Caco-2 (cell line): ENCODE measurements at regions not wholly inside any gene's neighbourhood (a gene's known extent, or its start where the extent isn't known, plus 50 kb on each side); places are given as distances from the start of the nearest gene placed in this dataset.
"Not testable (repeated sequence)": the region's sequence is repeated elsewhere in the genome, so short reads cannot be mapped to it uniquely, and the experiment has no call there.

ENCODE experiments used
- BruUV-seq: library from RNA; stranded (reverse); fragments of 400-500 nt; replicated peaks from 2 replicates; lab custom pipeline; 2021; lab: Mats Ljungman, UMichigan
- CTCF ChIA-PET: fragments of 300-600 bp; sonication (Branson Sonifier 250); formaldehyde crosslinking; loops from one replicate; lab custom pipeline; 2022; ENCODE audit warnings: antibody characterized with exemption; lab: Charles Lee
- POLR2A ChIA-PET: fragments of 300-600 bp; sonication (Branson Sonifier 250); formaldehyde crosslinking; loops from one replicate; lab custom pipeline; 2022; ENCODE audit warnings: antibody characterized with exemption; lab: Charles Lee
- DNase-seq, 2 experiments: peaks; one replicate each; pipeline versions ENCODE4 v3.0.0 to v3.0.0-alpha.2; 2020 to 2022
- H3K27me3 ChIP-seq: replicated peaks from 2 replicates; pipeline ENCODE4 v1.6.0; 2011; ENCODE audit warnings: low read length; ENCODE audit not compliant: control insufficient read depth, insufficient read depth
- H3K36me3 ChIP-seq: 2 replicates; pipeline ENCODE4 v1.5.1; 2011; ENCODE audit warnings: low read length; ENCODE audit not compliant: control insufficient read depth, insufficient read depth
- H3K4me1 ChIP-seq: fragments of 250-450 bp; sonication (Bioruptor Pico); 2 replicates; pipeline ENCODE4 v1.5.1; 2020; ENCODE audit warnings: mild to moderate bottlenecking
- H3K4me3 ChIP-seq: 2 replicates; pipeline ENCODE4 v1.5.1; 2011; ENCODE audit warnings: low read depth, mild to moderate bottlenecking, control low read depth, low read length
- H3K9me3 ChIP-seq: fragments of 250-450 bp; sonication (Bioruptor Pico); 2 replicates; pipeline ENCODE4 v1.5.1; 2020; ENCODE audit warnings: mild to moderate bottlenecking, moderate library complexity
- H3K27ac Mint-ChIP-seq: one replicate; pipeline ENCODE4 v1.8.0; 2022; ENCODE audit warnings: mixed read lengths; ENCODE audit not compliant: unreplicated experiment
- H3K27me3 Mint-ChIP-seq: one replicate; pipeline ENCODE4 v1.8.0; 2022; ENCODE audit warnings: mixed read lengths; ENCODE audit not compliant: insufficient read depth, unreplicated experiment
- H3K36me3 Mint-ChIP-seq: one replicate; pipeline ENCODE4 v1.8.0; 2022; ENCODE audit warnings: mild to moderate bottlenecking, mixed read lengths; ENCODE audit not compliant: insufficient read depth, unreplicated experiment
- H3K4me1 Mint-ChIP-seq: one replicate; pipeline ENCODE4 v1.8.0; 2022; ENCODE audit warnings: low read depth, mixed read lengths; ENCODE audit not compliant: unreplicated experiment
- H3K4me3 Mint-ChIP-seq: one replicate; pipeline ENCODE4 v1.8.0; 2022; ENCODE audit warnings: mild to moderate bottlenecking, moderate library complexity, mixed read lengths; ENCODE audit not compliant: unreplicated experiment
- H3K9me3 Mint-ChIP-seq: one replicate; pipeline ENCODE4 v1.8.0; 2022; ENCODE audit warnings: mixed read lengths; ENCODE audit not compliant: unreplicated experiment
- intact Hi-C: fragments of 100-400 bp; cut with micrococcal nuclease; formaldehyde crosslinking; loops from one replicate; pipeline ENCODE4 v1.10.0; 2022; ENCODE audit not compliant: unreplicated experiment
- TF ChIP-seq, protein P1 (sequence below), 2 experiments: fragments of 200-600 bp in 1 of 2; IDR thresholded peaks; 1 replicate in 1 of 2; 2 replicates in 1 of 2; pipeline versions ENCODE4 v1.5.1 to v1.8.0; 2011 to 2022; ENCODE audit warnings: antibody characterized with exemption in 1 of 2, control low read depth in 1 of 2, inconsistent platforms in 1 of 2, low read depth in 1 of 2, low read length in 1 of 2, mild to moderate bottlenecking in 1 of 2, moderate library complexity in 1 of 2; ENCODE audit not compliant: insufficient read depth in 1 of 2, severe bottlenecking in 1 of 2, unreplicated experiment in 1 of 2

DNA sequence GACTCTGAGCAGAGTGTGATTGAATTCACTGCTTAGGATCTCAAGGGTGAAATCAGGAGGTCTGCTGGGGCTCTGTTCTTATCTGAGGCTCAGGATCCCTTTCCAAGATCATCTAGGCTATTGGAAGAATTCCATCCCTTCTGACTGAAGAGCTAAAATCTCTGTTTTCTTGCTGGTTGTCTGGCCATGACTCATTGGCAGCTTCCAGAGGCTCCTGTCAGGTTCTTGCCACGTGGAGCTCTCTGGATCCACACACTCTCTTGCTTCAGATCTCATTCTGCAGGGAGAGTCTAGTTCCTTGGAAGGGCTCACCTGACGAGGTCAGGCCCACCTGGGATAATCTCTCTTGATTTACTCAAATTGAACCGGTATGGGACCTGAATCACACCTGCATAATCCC is 930.7 kb downstream of the CDH8 start:
- ChIA-PET POLR2A (no interaction called here), CTCF (no interaction called here)
- Mint-ChIP-seq H3K27ac (no peak overlapping the region), H3K36me3 (no peaks in the 10 kb centered on the region), H3K9me3 (no peaks in the 10 kb centered on the region), H3K27me3 (no peaks in the 10 kb centered on the region), H3K4me1 (no peaks in the 10 kb centered on the region), H3K4me3 (no peak overlapping the region)
- intact Hi-C loops, result no loop called here
- Histone ChIP-seq H3K9me3 (no peaks in the 10 kb centered on the region), H3K27me3 (no peaks in the 10 kb centered on the region), H3K4me1 (no peaks in the 10 kb centered on the region), H3K36me3 (no peaks in the 10 kb centered on the region), H3K4me3 (no peak overlapping the region)
- no peak for DNase-seq
- no TSS peak for BruUV-seq
- TF ChIP-seq, protein P1, sequence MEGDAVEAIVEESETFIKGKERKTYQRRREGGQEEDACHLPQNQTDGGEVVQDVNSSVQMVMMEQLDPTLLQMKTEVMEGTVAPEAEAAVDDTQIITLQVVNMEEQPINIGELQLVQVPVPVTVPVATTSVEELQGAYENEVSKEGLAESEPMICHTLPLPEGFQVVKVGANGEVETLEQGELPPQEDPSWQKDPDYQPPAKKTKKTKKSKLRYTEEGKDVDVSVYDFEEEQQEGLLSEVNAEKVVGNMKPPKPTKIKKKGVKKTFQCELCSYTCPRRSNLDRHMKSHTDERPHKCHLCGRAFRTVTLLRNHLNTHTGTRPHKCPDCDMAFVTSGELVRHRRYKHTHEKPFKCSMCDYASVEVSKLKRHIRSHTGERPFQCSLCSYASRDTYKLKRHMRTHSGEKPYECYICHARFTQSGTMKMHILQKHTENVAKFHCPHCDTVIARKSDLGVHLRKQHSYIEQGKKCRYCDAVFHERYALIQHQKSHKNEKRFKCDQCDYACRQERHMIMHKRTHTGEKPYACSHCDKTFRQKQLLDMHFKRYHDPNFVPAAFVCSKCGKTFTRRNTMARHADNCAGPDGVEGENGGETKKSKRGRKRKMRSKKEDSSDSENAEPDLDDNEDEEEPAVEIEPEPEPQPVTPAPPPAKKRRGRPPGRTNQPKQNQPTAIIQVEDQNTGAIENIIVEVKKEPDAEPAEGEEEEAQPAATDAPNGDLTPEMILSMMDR (IDR thresholded peaks at IDR 0.05; ENCODE audit: insufficient read depth in 1 of 2, low read depth in 1 of 2, low read length in 1 of 2, severe bottlenecking in 1 of 2, unreplicated experiment in 1 of 2), result no peak

DNA sequence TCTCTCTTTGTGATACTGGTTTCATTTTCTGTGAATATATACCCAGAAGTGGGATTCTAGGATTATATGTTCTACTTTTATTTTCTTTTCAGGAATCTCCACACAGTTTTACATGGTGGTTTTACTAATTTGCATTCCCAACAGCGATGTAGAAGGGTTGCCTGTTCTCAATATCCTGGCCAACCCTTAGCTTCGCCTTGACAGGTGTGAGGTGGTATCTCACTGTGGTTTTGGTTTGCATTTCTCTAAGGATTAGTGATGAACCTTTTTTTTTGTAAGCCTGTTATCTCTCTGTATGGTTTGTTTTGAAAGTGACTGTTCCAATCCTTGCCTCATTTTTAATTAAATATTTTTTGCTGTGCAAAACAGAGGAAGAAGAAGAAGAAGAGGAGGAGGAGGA is 937.7 kb downstream of the CDH8 start:
- no peaks in the 10 kb centered on the region for H3K36me3 ChIP-seq
- no peaks in the 10 kb centered on the region for H3K27me3 Mint-ChIP-seq
- no peak overlapping the region for H3K27ac Mint-ChIP-seq
- H3K4me1 Mint-ChIP-seq, result no peaks in the 10 kb centered on the region
- no peaks in the 10 kb centered on the region for H3K27me3 ChIP-seq
- intact Hi-C loops, result no loop called here
- H3K4me3 Mint-ChIP-seq, result no peak overlapping the region
- no peaks in the 10 kb centered on the region for H3K9me3 ChIP-seq
- ChIA-PET CTCF (no interaction called here), POLR2A (no interaction called here)
- no peaks in the 10 kb centered on the region for H3K4me1 ChIP-seq
- H3K36me3 Mint-ChIP-seq, result no peaks in the 10 kb centered on the region
- H3K4me3 ChIP-seq, result no peak overlapping the region
- TF ChIP-seq, protein P1 (IDR thresholded peaks at IDR 0.05; ENCODE audit: insufficient read depth in 1 of 2, low read depth in 1 of 2, low read length in 1 of 2, severe bottlenecking in 1 of 2, unreplicated experiment in 1 of 2), result no peak
- no peaks in the 10 kb centered on the region for H3K9me3 Mint-ChIP-seq
- no peak for DNase-seq
- BruUV-seq, result no TSS peak

DNA sequence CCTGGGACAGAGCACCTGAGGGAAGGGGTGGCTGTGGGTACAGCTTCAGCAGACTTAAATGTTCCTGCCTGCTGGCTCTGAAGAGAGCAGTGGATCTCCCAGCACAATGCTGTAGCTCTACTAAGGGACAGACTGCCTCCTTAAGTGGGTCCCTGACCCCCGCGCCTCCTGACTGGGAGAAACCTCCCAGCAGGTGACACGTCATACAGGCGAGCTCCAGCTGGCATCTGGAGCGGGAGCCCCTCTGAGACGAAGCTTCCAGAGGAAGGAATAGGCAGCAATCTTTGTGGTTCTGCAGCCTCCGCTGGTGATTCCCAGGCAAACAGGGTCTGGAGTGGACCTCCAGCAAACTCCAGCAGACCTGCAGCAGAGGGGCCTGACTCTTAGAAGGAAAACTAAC is 944.9 kb downstream of the CDH8 start:
- BruUV-seq, H3K4me1 ChIP-seq, H3K27me3 ChIP-seq, H3K4me3 ChIP-seq, H3K4me3 Mint-ChIP-seq, intact Hi-C loops, DNase-seq, H3K36me3 ChIP-seq, H3K27me3 Mint-ChIP-seq, H3K36me3 Mint-ChIP-seq, CTCF ChIA-PET, H3K9me3 ChIP-seq, H3K9me3 Mint-ChIP-seq, H3K4me1 Mint-ChIP-seq, H3K27ac Mint-ChIP-seq, POLR2A ChIA-PET: not testable (repeated sequence)

GRCh38 chr16:61083711-61084110 is 952.5 kb downstream of the CDH8 start:
- no peak overlapping the region for H3K4me3 ChIP-seq
- ChIA-PET POLR2A (no interaction called here), CTCF (no interaction called here)
- no peaks in the 10 kb centered on the region for H3K27me3 ChIP-seq
- no peak for DNase-seq
- H3K4me1 ChIP-seq, result no peaks in the 10 kb centered on the region
- Mint-ChIP-seq H3K27ac (no peak overlapping the region), H3K27me3 (no peaks in the 10 kb centered on the region), H3K4me1 (no peaks in the 10 kb centered on the region), H3K9me3 (no peaks in the 10 kb centered on the region), H3K36me3 (no peaks in the 10 kb centered on the region), H3K4me3 (no peak overlapping the region)
- H3K9me3 ChIP-seq, result no peaks in the 10 kb centered on the region
- H3K36me3 ChIP-seq, result no peaks in the 10 kb centered on the region
- intact Hi-C loops, result no loop called here
- TF ChIP-seq, protein P1 (IDR thresholded peaks at IDR 0.05; ENCODE audit: insufficient read depth in 1 of 2, low read depth in 1 of 2, low read length in 1 of 2, severe bottlenecking in 1 of 2, unreplicated experiment in 1 of 2), result no peak
- no TSS peak for BruUV-seq
